GM23338 (cell line): ENCODE measurements at regions not wholly inside any gene's neighbourhood (a gene's known extent, or its start where the extent isn't known, plus 50 kb on each side); places are given as distances from the start of the nearest gene placed in this dataset.

Experiments
- ATAC-seq: fragments of 200-7000 bp; cut with Tn5 transposase; 3 replicates; pipeline ENCODE4 v1.9.1; 2020
- DNase-seq: peaks from one replicate; pipeline ENCODE4 v3.0.0-alpha.2; 2015; ENCODE audit warnings: low spot score
- H2AFZ ChIP-seq: fragments of 200-600 bp; sonication (generic); 2 replicates; pipeline ENCODE4 v1.8.0; 2016; ENCODE audit warnings: antibody characterized with exemption, mild to moderate bottlenecking, moderate library complexity
- H3F3A ChIP-seq: fragments of 200-600 bp; sonication (generic); replicated peaks from 2 replicates; pipeline ENCODE4 v1.8.0; 2017; ENCODE audit warnings: antibody characterized with exemption, mixed run types, low read depth
- H3K27ac ChIP-seq: fragments of 200-600 bp; sonication (generic); 2 replicates; pipeline ENCODE4 v1.6.1; 2016; ENCODE audit warnings: low read depth
- H3K27me3 ChIP-seq: fragments of 200-600 bp; sonication (generic); 2 replicates; pipeline ENCODE4 v1.8.0; 2016; ENCODE audit warnings: mild to moderate bottlenecking, mixed run types, moderate library complexity; ENCODE audit not compliant: insufficient read depth
- H3K36me3 ChIP-seq: fragments of 200-600 bp; sonication (generic); 2 replicates; pipeline ENCODE4 v1.8.0; 2016; ENCODE audit warnings: mild to moderate bottlenecking; ENCODE audit not compliant: insufficient read depth
- H3K4me1 ChIP-seq: fragments of 200-600 bp; sonication (generic); 2 replicates; pipeline ENCODE4 v1.8.0; 2016; ENCODE audit warnings: mild to moderate bottlenecking, moderate library complexity; ENCODE audit not compliant: insufficient read depth
- H3K4me2 ChIP-seq: fragments of 200-600 bp; sonication (generic); 2 replicates; pipeline ENCODE4 v1.7.1; 2017; ENCODE audit warnings: mixed run types
- H3K4me3 ChIP-seq: fragments of 200-600 bp; sonication (generic); 2 replicates; pipeline ENCODE4 v1.6.1; 2016; ENCODE audit warnings: mixed run types
- H3K79me2 ChIP-seq: fragments of 200-600 bp; sonication (generic); replicated peaks from 2 replicates; pipeline ENCODE4 v1.8.0; 2017; ENCODE audit warnings: mild to moderate bottlenecking; ENCODE audit not compliant: insufficient read depth
- H3K9me2 ChIP-seq: fragments of 200-600 bp; sonication (generic); 2 replicates; pipeline ENCODE4 v1.8.0; 2017; ENCODE audit not compliant: insufficient read depth
- H4K20me1 ChIP-seq: fragments of 200-600 bp; sonication (generic); replicated peaks from 2 replicates; pipeline ENCODE4 v1.8.0; 2017; ENCODE audit warnings: mild to moderate bottlenecking; ENCODE audit not compliant: insufficient read depth
- H3K27ac Mint-ChIP-seq: 2 replicates; pipeline ENCODE4 v1.8.0; 2020; ENCODE audit warnings: inconsistent platforms, mild to moderate bottlenecking, moderate library complexity, mixed read lengths
- H3K27me3 Mint-ChIP-seq: 3 replicates; pipeline ENCODE4 v1.8.0; 2022; ENCODE audit warnings: low read depth, mild to moderate bottlenecking, moderate library complexity, mixed read lengths, inconsistent platforms; ENCODE audit not compliant: insufficient read depth, poor library complexity
- H3K36me3 Mint-ChIP-seq: 3 replicates; pipeline ENCODE4 v1.8.0; 2021; ENCODE audit warnings: low read depth, mild to moderate bottlenecking, inconsistent platforms, moderate library complexity, mixed read lengths
- H3K4me1 Mint-ChIP-seq: 3 replicates; pipeline ENCODE4 v1.8.0; 2020; ENCODE audit warnings: mild to moderate bottlenecking, inconsistent platforms, mixed read lengths
- H3K4me3 Mint-ChIP-seq: 3 replicates; pipeline ENCODE4 v1.8.0; 2021; ENCODE audit warnings: moderate library complexity, mild to moderate bottlenecking, inconsistent platforms, mixed read lengths
- H3K9me3 Mint-ChIP-seq: 3 replicates; pipeline ENCODE4 v1.8.0; 2020; ENCODE audit warnings: moderate library complexity, mild to moderate bottlenecking, inconsistent platforms, mixed read lengths
- CREB1 ChIP-seq: fragments of 250-450 bp; sonication (Bioruptor Pico); IDR thresholded peaks from 2 replicates; pipeline ENCODE4 v1.5.0; 2020; ENCODE audit warnings: low read depth, mild to moderate bottlenecking, moderate library complexity
- CTCF ChIP-seq, 2 experiments: fragments of 200-600 bp in 1 of 2; sonication (generic) in 1 of 2; conservative IDR thresholded peaks; 2 replicates each; pipeline versions ENCODE4 v1.5.1 to v1.6.1; 2016 to 2017; ENCODE audit warnings: antibody characterized with exemption in 2 of 2, low read depth in 2 of 2, mild to moderate bottlenecking in 2 of 2, moderate library complexity in 1 of 2
- EZH2 ChIP-seq: fragments of 200-600 bp; sonication (generic); IDR thresholded peaks from one replicate; pipeline ENCODE4 v1.8.0; 2017; ENCODE audit warnings: antibody characterized with exemption, mild to moderate bottlenecking, low read depth; ENCODE audit not compliant: unreplicated experiment
- JUNB ChIP-seq: IDR thresholded peaks from one replicate; pipeline ENCODE4 v1.6.1; 2016; ENCODE audit warnings: antibody characterized with exemption; ENCODE audit not compliant: unreplicated experiment
- NANOG ChIP-seq: IDR thresholded peaks from 2 replicates; pipeline ENCODE4 v1.6.1; 2016; ENCODE audit warnings: antibody characterized with exemption, borderline replicate concordance
- POLR2AphosphoS5 ChIP-seq: IDR thresholded peaks from 2 replicates; pipeline ENCODE4 v1.6.1; 2016; ENCODE audit warnings: antibody characterized with exemption, low read depth
- STAT1 ChIP-seq: IDR thresholded peaks from one replicate; pipeline ENCODE4 v1.6.1; 2016; ENCODE audit warnings: antibody characterized with exemption; ENCODE audit not compliant: unreplicated experiment
- ZNF331 ChIP-seq: fragments of 250-450 bp; sonication (Bioruptor Pico); IDR thresholded peaks from 2 replicates; pipeline ENCODE4 v1.5.0; 2020; ENCODE audit warnings: low read depth, mild to moderate bottlenecking, moderate library complexity
- ZNF462 ChIP-seq: fragments of 250-450 bp; sonication (Bioruptor Pico); IDR thresholded peaks from 2 replicates; pipeline ENCODE4 v1.5.0; 2020; ENCODE audit warnings: mild to moderate bottlenecking, moderate library complexity

DNA sequence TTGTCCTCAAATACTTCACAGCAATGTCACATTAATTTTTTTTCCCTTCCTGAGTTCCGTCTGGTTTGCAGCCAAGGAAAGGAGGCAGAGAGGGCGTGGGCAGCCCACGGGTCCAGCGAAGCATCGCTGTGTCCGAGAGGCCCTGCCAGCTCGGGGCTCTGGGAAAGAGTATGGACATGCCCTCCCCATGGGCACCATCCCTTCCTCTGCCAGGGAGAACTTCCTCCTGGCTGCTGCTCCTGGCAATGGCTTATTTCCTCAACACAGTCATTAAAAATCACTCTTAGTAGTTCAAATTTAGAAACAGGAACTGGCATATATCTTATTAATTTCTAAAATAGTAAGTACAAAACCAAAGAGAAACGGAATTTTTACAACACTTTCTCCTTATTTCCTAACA lies 115.4 kb downstream of the RIPK4 start (continued):
- TF ChIP-seq STAT1, result no peak
- no peak for TF ChIP-seq CTCF (conservative IDR thresholded peaks at IDR 0.05; ENCODE audit: low read depth in 2 of 2)
- no peak for TF ChIP-seq ZNF331 (CRISPR knock-in tag)
- TF ChIP-seq EZH2, result no peak

GRCh38 chr21:41650526-41651145 lies 116.2 kb downstream of the RIPK4 start:
- H3K27me3 Mint-ChIP-seq, result peaks cover 4% of the 10 kb centered on the region
- Histone ChIP-seq H3K79me2 (no peaks in the 10 kb centered on the region), H4K20me1 (no peaks in the 10 kb centered on the region), H3K4me3 (no peak overlapping the region), H3F3A (no peaks in the 10 kb centered on the region), H3K36me3 (no peaks in the 10 kb centered on the region), H3K27me3 (no peaks in the 10 kb centered on the region), H3K27ac (no peak overlapping the region), H3K9me2 (no peaks in the 10 kb centered on the region), H3K4me2 (no peak overlapping the region), H3K4me1 (no peaks in the 10 kb centered on the region), H2AFZ (no peak overlapping the region; the same call in 1 of the 2 replicates)
- no peak for DNase-seq
- TF ChIP-seq CTCF (conservative IDR thresholded peaks at IDR 0.05; ENCODE audit: low read depth in 2 of 2) (no peak), JUNB (no peak), NANOG (no peak), POLR2AphosphoS5 (no peak), STAT1 (no peak)
- H3K4me1 Mint-ChIP-seq, result no peaks in the 10 kb centered on the region; the same call in 2 of the 3 replicates
- no peak overlapping the region for H3K4me3 Mint-ChIP-seq
- no peaks in the 10 kb centered on the region for H3K36me3 Mint-ChIP-seq
- no peak for ATAC-seq
- H3K9me3 Mint-ChIP-seq, result peaks cover 6% of the 10 kb centered on the region; the same call in 2 of the 3 replicates
- H3K27ac Mint-ChIP-seq, result no peak overlapping the region

GRCh38 chr21:41648591-41649031 lies 118.2 kb downstream of the RIPK4 start:
- Mint-ChIP-seq H3K4me3 (no peak overlapping the region), H3K4me1 (no peaks in the 10 kb centered on the region), H3K27ac (no peak overlapping the region), H3K9me3 (no peaks in the 10 kb centered on the region), H3K27me3 (peaks cover 4% of the 10 kb centered on the region), H3K36me3 (no peaks in the 10 kb centered on the region)
- Histone ChIP-seq H2AFZ (no peak overlapping the region), H3K27me3 (no peaks in the 10 kb centered on the region), H3K27ac (no peak overlapping the region), H3K4me1 (no peaks in the 10 kb centered on the region), H3K9me2 (no peaks in the 10 kb centered on the region), H4K20me1 (no peaks in the 10 kb centered on the region), H3K4me2 (no peak overlapping the region), H3K79me2 (no peaks in the 10 kb centered on the region), H3K4me3 (no peak overlapping the region), H3K36me3 (no peaks in the 10 kb centered on the region), H3F3A (no peaks in the 10 kb centered on the region)
- ATAC-seq (no peak), DNase-seq (no peak)
- TF ChIP-seq ZNF462 (CRISPR knock-in tag) (no peak), CREB1 (CRISPR knock-in tag) (no peak)
